DMS 273 (cell line): ENCODE measurements at regions not wholly inside any gene's neighbourhood (a gene's known extent, or its start where the extent isn't known, plus 50 kb on each side); places are given as distances from the start of the nearest gene placed in this dataset.

Experiments
- DNase-seq: peaks from one replicate; lab custom pipeline; 2025; ENCODE audit not compliant: unreplicated experiment; lab: John Stamatoyannopoulos, UW

- no peak for DNase-seq
Measured at GRCh38 chr2:145041706-145042105, 521.8 kb upstream of the ZEB2 start.

DNA sequence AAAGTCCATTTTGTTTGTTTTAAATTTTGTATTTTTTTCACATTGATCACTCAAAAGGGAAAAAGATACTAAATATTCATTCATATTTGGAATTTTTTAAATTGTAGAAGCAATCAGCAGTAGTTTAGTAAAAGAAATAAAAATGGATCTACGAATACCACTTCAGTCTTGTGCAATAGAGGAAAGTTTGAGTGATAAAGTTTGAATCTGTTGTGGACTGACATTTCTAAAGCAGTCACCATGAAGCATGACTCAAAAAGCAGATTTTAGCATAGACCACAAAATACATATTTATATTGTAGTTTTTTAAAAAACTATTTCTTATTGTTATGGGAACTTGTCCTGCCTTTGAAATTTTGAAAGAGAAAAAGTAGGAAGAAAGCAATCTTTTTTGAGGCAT is 520.5 kb upstream of the ZEB2 start:
- DNase-seq = no peak

DNA sequence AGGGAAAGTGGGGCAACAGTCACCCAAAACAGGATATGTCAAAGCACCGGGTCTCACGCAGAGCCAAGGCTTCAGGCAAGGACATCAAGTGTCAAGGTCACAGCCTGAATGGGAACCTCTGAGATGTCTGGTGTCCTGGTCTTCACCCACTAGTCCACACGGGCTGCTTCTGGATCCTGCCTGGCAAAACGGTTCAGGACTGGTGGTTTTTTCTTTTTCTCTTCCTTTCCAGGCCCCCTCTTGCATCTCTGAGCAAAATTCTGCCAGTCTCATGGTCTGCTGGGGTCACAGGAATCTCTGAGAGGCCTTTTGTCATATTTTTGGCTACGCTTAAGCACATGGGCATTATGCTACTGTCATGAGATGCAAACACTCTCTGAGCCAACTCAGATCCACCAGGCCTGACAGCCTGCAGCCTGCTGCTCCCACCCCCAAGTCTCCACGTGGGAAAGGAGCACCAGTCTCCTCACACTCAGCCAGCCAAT is 518.2 kb upstream of the ZEB2 start:
- DNase-seq = peak; percentile 19

DNA sequence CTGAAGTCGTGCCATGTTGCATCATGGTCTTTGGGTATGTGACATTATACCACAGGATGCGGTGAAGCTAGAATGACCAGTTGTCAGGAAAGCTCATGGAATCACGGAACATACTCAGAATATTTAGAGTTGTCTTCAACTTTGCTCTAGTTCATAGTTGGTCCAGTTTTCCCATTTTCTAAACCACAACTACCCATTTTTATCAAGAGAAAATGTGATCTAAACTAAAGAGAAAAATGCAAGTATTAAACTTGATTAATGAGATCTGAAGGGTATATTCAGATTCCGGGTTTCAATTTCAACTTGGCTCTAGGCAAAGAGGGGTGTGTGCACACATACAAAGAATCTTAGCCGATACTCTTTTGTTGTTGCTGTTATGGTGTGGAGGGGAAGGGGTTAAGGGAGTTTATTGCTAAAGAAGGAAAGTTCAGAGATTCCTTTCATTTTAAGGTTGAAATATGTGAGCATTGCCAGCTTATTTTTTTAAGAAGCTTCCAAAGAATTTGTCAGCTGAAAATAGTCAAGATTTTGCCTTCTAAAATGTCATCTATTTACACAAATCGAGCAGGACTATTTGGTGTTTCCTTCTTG is 516.6 kb upstream of the ZEB2 start:
- DNase-seq = no peak

GRCh38 chr2:145034511-145034910 is 514.6 kb upstream of the ZEB2 start:
- DNase-seq = no peak

- DNase-seq = no peak
Measured at GRCh38 chr2:145033438-145033837, 513.5 kb upstream of the ZEB2 start.

DNA sequence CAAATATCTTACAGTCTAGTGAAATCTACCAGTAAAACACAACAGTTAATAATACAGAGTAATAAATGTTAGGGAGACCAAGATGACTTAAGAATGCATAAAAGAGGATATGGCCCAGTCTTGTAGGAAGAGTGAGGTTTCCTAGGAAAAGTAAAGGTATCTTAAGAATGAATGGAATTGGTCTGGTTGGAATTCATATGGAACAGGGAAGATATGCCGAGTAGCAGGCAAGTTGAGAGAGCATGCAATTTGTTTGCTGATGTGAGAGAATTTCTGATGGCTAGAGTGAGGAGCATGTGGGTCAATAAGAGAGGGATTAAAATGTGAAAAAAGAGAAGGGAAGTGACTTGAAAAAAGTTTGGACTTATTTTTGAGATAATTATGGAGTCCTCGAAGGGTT is 512.9 kb upstream of the ZEB2 start:
- DNase-seq = no peak

DNA sequence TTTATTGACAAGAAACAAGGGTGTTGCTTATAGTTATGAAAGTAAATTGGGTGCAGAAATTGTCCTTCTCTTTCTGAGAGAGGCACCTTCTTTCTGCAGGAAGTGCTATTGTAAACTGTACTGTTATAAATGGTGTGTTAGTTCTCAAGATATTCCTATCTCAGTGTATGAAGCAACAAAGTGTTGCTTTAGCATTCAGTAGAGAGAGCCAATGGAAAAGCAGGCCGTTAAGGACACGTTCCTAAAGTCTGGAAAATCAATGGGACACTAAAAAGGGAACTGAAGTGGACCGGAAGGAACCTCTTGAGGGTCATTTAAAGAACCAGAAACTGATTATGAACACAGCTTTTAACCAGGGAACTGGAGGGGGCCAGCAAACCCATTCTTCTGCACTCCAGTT is 510.0 kb upstream of the ZEB2 start:
- DNase-seq = no peak

- no peak for DNase-seq
Measured at GRCh38 chr2:145029081-145029480, 509.2 kb upstream of the ZEB2 start.

DNA sequence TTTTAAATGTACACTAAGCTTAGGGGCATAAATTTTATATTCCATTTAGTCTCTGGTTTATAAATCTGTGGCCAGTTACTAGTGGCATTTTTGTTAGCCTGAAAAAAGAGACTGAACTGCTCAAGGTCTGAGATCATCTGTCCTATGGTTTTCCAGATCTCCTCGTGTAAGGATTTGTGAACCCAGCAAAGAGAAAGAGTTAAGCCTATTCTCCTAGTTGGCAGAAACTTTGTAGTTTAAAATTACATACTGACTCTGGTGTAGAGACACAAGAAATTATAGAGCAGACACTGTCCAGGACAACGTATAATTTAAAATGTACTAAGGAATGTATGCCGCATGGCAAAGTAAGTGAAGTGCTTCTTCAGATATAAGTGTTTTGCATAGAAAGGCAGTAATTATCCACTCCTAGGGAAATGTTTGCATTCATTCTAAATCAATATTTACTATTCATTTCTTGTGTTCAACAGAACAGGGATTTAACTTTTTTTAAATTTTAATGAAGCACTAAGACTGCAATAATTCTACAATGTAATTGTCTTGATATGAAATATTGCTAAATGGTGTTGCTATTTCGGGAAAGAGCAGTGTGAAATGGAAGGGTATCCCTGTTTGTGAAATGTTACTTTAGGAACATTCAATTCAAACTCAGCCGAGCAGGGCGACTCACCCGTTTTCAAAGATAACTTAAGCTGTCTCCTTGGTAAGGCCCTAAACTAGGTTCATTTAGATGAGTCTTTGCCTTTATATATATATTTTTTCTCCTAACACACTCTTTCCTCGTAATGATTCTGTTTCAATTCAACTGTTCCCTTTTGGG is 508.4 kb upstream of the ZEB2 start:
- DNase-seq = no peak

GRCh38 chr2:145026456-145027455 is 506.8 kb upstream of the ZEB2 start:
- DNase-seq = no peak

DNA sequence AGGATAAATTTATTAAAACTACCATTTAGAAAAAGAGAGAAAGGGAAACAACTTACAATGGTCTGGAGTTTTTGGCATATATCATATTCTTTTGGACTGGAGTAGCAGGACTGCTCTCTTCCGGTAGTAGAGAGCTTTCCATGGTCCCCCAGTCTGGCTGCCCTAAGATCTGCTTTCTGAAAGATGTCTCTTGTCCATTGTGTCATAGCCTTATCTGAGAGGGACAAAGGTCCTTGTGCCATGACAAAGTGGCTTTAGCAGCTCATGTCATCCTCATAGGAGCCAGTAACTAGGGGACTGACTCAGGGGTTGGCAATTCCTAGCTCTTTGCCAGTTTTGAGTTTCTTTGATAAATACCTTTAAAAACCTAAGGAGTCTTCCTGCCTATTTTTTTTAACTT is 505.5 kb upstream of the ZEB2 start:
- DNase-seq = no peak

GRCh38 chr2:145023334-145023934 is 503.5 kb upstream of the ZEB2 start:
- no peak for DNase-seq

- DNase-seq = no peak
Measured at GRCh38 chr2:145022666-145023333, 502.9 kb upstream of the ZEB2 start.

- DNase-seq = no peak
Measured at GRCh38 chr2:145021962-145022665, 502.2 kb upstream of the ZEB2 start.

DNA sequence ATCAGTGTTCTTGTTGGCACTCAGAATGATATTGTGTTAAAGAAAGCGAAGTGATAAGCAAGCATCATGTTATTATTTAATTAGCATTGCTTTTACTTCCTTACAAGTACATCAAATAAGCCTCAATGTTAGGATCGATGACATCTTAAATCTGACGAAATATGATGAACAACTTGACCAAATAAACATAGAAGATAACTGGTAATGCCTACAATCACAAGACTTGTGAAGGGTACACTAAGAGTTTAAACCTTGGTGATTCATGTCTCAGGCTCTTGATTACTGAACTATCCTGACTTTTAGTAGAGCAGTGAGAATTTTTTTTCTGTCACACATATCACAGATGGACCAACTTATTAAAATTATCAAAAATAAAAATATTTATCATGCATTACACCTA is 500.8 kb upstream of the ZEB2 start:
- no peak for DNase-seq

DNA sequence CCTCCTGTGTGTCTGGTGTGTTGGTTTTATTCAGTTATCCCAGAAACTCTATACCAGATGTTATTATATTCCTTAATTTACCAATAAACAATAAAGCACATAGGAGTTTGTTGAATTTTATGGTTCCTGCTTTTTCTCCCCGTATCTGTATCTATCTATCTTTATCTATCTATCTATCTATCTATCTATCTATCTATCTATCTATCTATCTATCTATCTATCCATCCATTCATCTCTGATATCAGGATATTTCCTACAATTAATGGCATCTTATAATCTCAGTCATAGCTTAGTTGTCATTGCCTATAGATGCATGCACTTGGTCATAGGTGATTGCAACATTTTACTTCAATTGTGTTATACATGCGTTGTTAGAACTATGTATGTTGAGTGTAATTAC is 500.2 kb upstream of the ZEB2 start:
- DNase-seq = no peak

DNA sequence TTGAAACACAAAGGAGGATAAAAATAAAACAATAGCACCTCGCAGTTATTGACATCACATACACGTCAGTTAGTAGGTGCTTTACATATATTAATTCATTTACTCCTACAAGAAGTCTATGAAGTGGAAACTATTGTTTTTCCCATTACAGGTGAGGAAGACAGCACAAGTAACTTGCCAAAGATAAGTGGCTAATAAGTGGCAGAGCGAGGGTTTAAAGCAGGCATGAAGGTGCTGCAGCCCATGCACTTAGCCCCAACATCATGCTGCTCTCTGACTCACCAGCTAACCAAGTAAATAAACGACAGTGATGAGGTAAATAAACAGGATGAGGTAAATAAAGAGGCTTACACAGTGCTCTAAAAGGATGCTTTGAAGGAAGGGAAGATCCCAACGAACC is 498.6 kb upstream of the ZEB2 start:
- no peak for DNase-seq

DNA sequence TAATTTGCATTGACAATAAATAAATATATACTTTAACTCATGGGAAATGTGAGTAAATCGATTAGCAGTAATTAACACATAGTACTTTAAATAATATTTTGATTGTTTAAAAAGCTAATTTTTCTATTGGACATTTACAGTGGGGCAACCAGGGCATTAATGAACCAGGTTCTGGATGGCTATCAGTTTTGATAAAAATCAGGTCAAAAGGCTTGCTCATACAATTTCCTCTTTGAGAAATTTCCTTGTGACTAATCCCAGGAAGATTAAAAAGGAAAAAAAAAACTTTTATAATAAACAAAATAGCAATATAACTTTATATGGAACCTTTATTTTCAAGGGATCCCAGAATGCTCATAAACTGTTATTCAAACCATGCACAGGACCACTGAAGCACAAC is 497.2 kb upstream of the ZEB2 start:
- no peak for DNase-seq

DNA sequence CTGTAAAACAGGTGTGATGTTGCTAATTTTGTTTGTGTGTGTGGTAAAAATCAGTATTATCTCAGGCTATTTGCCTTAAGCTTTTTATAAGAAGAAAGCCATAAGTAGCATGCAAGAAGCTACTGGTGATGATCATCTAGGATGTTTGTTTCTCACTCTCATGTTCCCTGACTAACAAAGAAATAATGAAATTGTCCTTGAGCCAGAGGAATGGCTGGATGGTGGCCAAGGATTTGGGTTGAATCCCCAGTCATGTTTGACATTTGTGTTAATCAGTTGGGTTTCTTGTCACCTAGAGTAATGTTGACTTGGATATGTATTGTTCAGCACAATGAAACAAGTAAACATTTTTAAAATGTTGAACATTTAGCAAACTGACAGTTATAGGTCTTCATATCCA is 496.8 kb upstream of the ZEB2 start:
- DNase-seq = no peak
